IMR-90 (cell line): ENCODE measurements at regions not wholly inside any gene's neighbourhood (a gene's known extent, or its start where the extent isn't known, plus 50 kb on each side); places are given as distances from the start of the nearest gene placed in this dataset.

Experiments used
- ATAC-seq: fragments of 200-7000 bp; cut with Tn5 transposase; 2 replicates; pipeline ENCODE4 v1.9.1; 2020; ENCODE audit warnings: low read depth, mild to moderate bottlenecking, moderate library complexity
- BruUV-seq: library from RNA; stranded (reverse); fragments of 400-500 nt; replicated peaks from 2 replicates; lab custom pipeline; 2021; lab: Mats Ljungman, UMichigan
- CTCF ChIA-PET: fragments of 300-600 bp; formaldehyde crosslinking; extraction: SDS; loops from one replicate; lab custom pipeline; 2021; ENCODE audit warnings: antibody characterized with exemption; lab: Yijun Ruan, JAX
- POLR2A ChIA-PET: fragments of 300-600 bp; sonication (Branson Sonifier 250); formaldehyde crosslinking; loops from one replicate; lab custom pipeline; 2022; ENCODE audit warnings: antibody characterized with exemption; ENCODE audit not compliant: unreplicated experiment; lab: Charles Lee
- DNase-seq: peaks from one replicate; pipeline ENCODE4 v3.0.0; 2013
- H2AFZ ChIP-seq: replicated peaks from 2 replicates; pipeline ENCODE3; 2013; ENCODE audit warnings: low read length, mild to moderate bottlenecking; ENCODE audit not compliant: poor library complexity
- H2AK5ac ChIP-seq: 2 replicates; pipeline ENCODE4 v1.6.1; 2013; ENCODE audit warnings: low read depth, low read length, inconsistent platforms
- H2AK9ac ChIP-seq: replicated peaks from 2 replicates; pipeline ENCODE3; 2013; ENCODE audit warnings: mild to moderate bottlenecking, low read depth, low read length, moderate library complexity; ENCODE audit not compliant: poor library complexity
- H2BK120ac ChIP-seq: 2 replicates; pipeline ENCODE4 v1.6.1; 2013; ENCODE audit warnings: low read depth, low read length, inconsistent platforms
- H2BK15ac ChIP-seq: 3 replicates; pipeline ENCODE4 v1.6.1; 2013; ENCODE audit warnings: low read depth, low read length, inconsistent platforms
- H2BK20ac ChIP-seq: 2 replicates; pipeline ENCODE4 v1.6.1; 2013; ENCODE audit warnings: low read depth, mild to moderate bottlenecking, inconsistent platforms, low read length, moderate library complexity
- H2BK5ac ChIP-seq: 2 replicates; pipeline ENCODE4 v1.6.1; 2013; ENCODE audit warnings: mild to moderate bottlenecking, low read depth, low read length, inconsistent platforms; ENCODE audit not compliant: poor library complexity, severe bottlenecking
- H3K14ac ChIP-seq: replicated peaks from 2 replicates; pipeline ENCODE4 v1.6.1; 2013; ENCODE audit warnings: low read depth, low read length, inconsistent platforms
- H3K18ac ChIP-seq: 2 replicates; pipeline ENCODE4 v1.6.1; 2013; ENCODE audit warnings: low read depth, low read length, control low read depth
- H3K23ac ChIP-seq: 2 replicates; pipeline ENCODE4 v1.6.1; 2013; ENCODE audit warnings: low read depth, low read length, inconsistent platforms
- H3K27ac ChIP-seq: 2 replicates; pipeline ENCODE4 v1.5.1; 2013; ENCODE audit warnings: mild to moderate bottlenecking, control low read depth, low read length; ENCODE audit not compliant: insufficient read depth
- H3K27me3 ChIP-seq: 2 replicates; pipeline ENCODE4 v1.6.1; 2013; ENCODE audit warnings: low read length; ENCODE audit not compliant: control insufficient read depth, insufficient read depth
- H3K36me3 ChIP-seq: 2 replicates; pipeline ENCODE4 v1.6.1; 2013; ENCODE audit warnings: low read length, mixed read lengths; ENCODE audit not compliant: control insufficient read depth, insufficient read depth
- H3K4ac ChIP-seq: 2 replicates; pipeline ENCODE4 v1.6.1; 2013; ENCODE audit warnings: low read depth, low read length, inconsistent platforms
- H3K4me1 ChIP-seq: 2 replicates; pipeline ENCODE4 v1.6.1; 2013; ENCODE audit warnings: low read length, mixed read lengths; ENCODE audit not compliant: control insufficient read depth, insufficient read depth
- H3K4me2 ChIP-seq: 2 replicates; pipeline ENCODE4 v1.6.1; 2013; ENCODE audit warnings: low read depth, mild to moderate bottlenecking, control low read depth, low read length, moderate library complexity
- H3K4me3 ChIP-seq: 2 replicates; pipeline ENCODE4 v1.5.1; 2013; ENCODE audit warnings: low read depth, mild to moderate bottlenecking, control low read depth, low read length, moderate library complexity; ENCODE audit not compliant: insufficient read depth
- H3K56ac ChIP-seq: 2 replicates; pipeline ENCODE4 v1.6.1; 2013; ENCODE audit warnings: low read length, inconsistent platforms; ENCODE audit not compliant: insufficient read depth; ENCODE audit errors: extremely low read depth
- H3K79me1 ChIP-seq, 2 experiments: 2 replicates each; pipeline ENCODE4 v1.6.1; 2013; ENCODE audit warnings: low read length in 2 of 2, inconsistent platforms in 1 of 2, low read depth in 1 of 2
- H3K9ac ChIP-seq: 2 replicates; pipeline ENCODE4 v1.6.1; 2013; ENCODE audit warnings: low read depth, low read length, control low read depth
- H3K9me1 ChIP-seq: 2 replicates; pipeline ENCODE4 v1.6.1; 2013; ENCODE audit warnings: low read length, inconsistent platforms; ENCODE audit not compliant: insufficient read depth
- H3K9me3 ChIP-seq: 2 replicates; pipeline ENCODE4 v1.6.1; 2013; ENCODE audit warnings: low read length; ENCODE audit not compliant: control insufficient read depth, insufficient read depth
- H4K20me1 ChIP-seq: 2 replicates; pipeline ENCODE4 v1.6.1; 2013; ENCODE audit warnings: low read length, inconsistent platforms; ENCODE audit not compliant: insufficient read depth
- H4K5ac ChIP-seq: 2 replicates; pipeline ENCODE4 v1.6.1; 2013; ENCODE audit warnings: mild to moderate bottlenecking, low read depth, low read length, control low read depth
- H4K8ac ChIP-seq, 2 experiments: 2 replicates each; pipeline ENCODE4 v1.6.1; 2013; ENCODE audit warnings: low read depth in 2 of 2, low read length in 2 of 2, control low read depth in 1 of 2, inconsistent platforms in 1 of 2
- H4K91ac ChIP-seq: 2 replicates; pipeline ENCODE4 v1.6.1; 2013; ENCODE audit warnings: low read depth, low read length, inconsistent platforms; ENCODE audit not compliant: insufficient read depth
- RAD21 ChIP-seq: IDR thresholded peaks from 2 replicates; pipeline ENCODE4 v1.6.1; 2012; ENCODE audit warnings: low read length, improper control_type of control experiment
- WGBS, 2 experiments: methylation state at CpG; one replicate each; pipeline versions ENCODE4 v1.1.5 to v1.1.7; 2013; ENCODE audit warnings: missing lambda C conversion rate in 2 of 2; ENCODE audit not compliant: insufficient read length in 1 of 2; ENCODE audit errors: extremely low coverage in 2 of 2; 5-methylcytosine and 5-hydroxymethylcytosine counted together
- dilution Hi-C: fragments of 300-500 bp; cut with HindIII; formaldehyde crosslinking; loops from one replicate; pipeline ENCODE4 v1.14.3; 2018; ENCODE audit warnings: low sequenced_read_pairs; ENCODE audit not compliant: unreplicated experiment
- in situ Hi-C: fragments of 300-500 bp; cut with MboI; formaldehyde crosslinking; loops from 3 replicates; pipeline ENCODE4 v1.14.3; 2019; ENCODE audit warnings: low sequenced_read_pairs, inconsistent platforms, mixed read lengths
- intact Hi-C: fragments of 100-400 bp; cut with micrococcal nuclease; formaldehyde crosslinking; loops from 2 replicates; pipeline ENCODE4 v1.10.0; 2022
- TF ChIP-seq, protein P1 (sequence below): fragments of 150-350 bp; IDR thresholded peaks from 2 replicates; pipeline ENCODE4 v1.6.1; 2016; ENCODE audit warnings: low read depth, mild to moderate bottlenecking, low read length, moderate library complexity, borderline replicate concordance

- no peak overlapping the region for H2BK5ac ChIP-seq
- H3K4me2 ChIP-seq, result no peak overlapping the region
- CTCF ChIA-PET, result no interaction called here
- no peaks in the 10 kb centered on the region for H3K4me1 ChIP-seq
- no peak overlapping the region for H2BK120ac ChIP-seq
- H3K9ac ChIP-seq, result no peak overlapping the region
- H2BK15ac ChIP-seq, result no peak overlapping the region
- H3K14ac ChIP-seq, result no peak overlapping the region
- BruUV-seq, result no TSS peak
- in situ Hi-C loops (no loop called here), intact Hi-C loops (no loop called here), dilution Hi-C loops (no loop called here)
- no peaks in the 10 kb centered on the region for H4K20me1 ChIP-seq
- no peak overlapping the region for H2AK5ac ChIP-seq
- DNase-seq (no peak), ATAC-seq (no peak)
- POLR2A ChIA-PET, result no interaction called here
- H4K91ac ChIP-seq, result no peak overlapping the region
- H3K79me1 ChIP-seq, result no peaks in the 10 kb centered on the region
- H3K4me3 ChIP-seq, result no peak overlapping the region
- H3K4ac ChIP-seq, result no peak overlapping the region
- no peak overlapping the region for H3K18ac ChIP-seq
- H3K27me3 ChIP-seq, result no peaks in the 10 kb centered on the region
- H2AFZ ChIP-seq, result no peak overlapping the region
- TF ChIP-seq, protein P1, sequence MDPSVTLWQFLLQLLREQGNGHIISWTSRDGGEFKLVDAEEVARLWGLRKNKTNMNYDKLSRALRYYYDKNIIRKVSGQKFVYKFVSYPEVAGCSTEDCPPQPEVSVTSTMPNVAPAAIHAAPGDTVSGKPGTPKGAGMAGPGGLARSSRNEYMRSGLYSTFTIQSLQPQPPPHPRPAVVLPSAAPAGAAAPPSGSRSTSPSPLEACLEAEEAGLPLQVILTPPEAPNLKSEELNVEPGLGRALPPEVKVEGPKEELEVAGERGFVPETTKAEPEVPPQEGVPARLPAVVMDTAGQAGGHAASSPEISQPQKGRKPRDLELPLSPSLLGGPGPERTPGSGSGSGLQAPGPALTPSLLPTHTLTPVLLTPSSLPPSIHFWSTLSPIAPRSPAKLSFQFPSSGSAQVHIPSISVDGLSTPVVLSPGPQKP, result no peak
- TF ChIP-seq RAD21, result no peak
- WGBS, 2 experiments, result no CpG with 5 or more reads among the region's 4 CpGs
- no peak overlapping the region for H4K8ac ChIP-seq
- no peak overlapping the region for H3K23ac ChIP-seq
- H2BK20ac ChIP-seq, result no peak overlapping the region
- no peak overlapping the region for H4K5ac ChIP-seq
- no peak overlapping the region for H2AK9ac ChIP-seq
- H3K56ac ChIP-seq, result no peak overlapping the region
- 0 out of 2 replicates have a peak, but pooled peaks cover 2% of the 10 kb centered on the region for H3K9me3 ChIP-seq
- no peaks in the 10 kb centered on the region for H3K9me1 ChIP-seq
- no peak overlapping the region for H3K27ac ChIP-seq
- no peaks in the 10 kb centered on the region for H3K36me3 ChIP-seq
Observed at GRCh38 chr13:60798503-60798902, 401.5 kb downstream of the TDRD3 start.
